GM23338 (cell line): ENCODE measurements at regions not wholly inside any gene's neighbourhood (a gene's known extent, or its start where the extent isn't known, plus 50 kb on each side); places are given as distances from the start of the nearest gene placed in this dataset.

Source experiments
- ATAC-seq: fragments of 200-7000 bp; cut with Tn5 transposase; 3 replicates; pipeline ENCODE4 v1.9.1; 2020
- DNase-seq: peaks from one replicate; pipeline ENCODE4 v3.0.0-alpha.2; 2015; ENCODE audit warnings: low spot score
- H2AFZ ChIP-seq: fragments of 200-600 bp; sonication (generic); 2 replicates; pipeline ENCODE4 v1.8.0; 2016; ENCODE audit warnings: antibody characterized with exemption, mild to moderate bottlenecking, moderate library complexity
- H3F3A ChIP-seq: fragments of 200-600 bp; sonication (generic); replicated peaks from 2 replicates; pipeline ENCODE4 v1.8.0; 2017; ENCODE audit warnings: antibody characterized with exemption, mixed run types, low read depth
- H3K27ac ChIP-seq: fragments of 200-600 bp; sonication (generic); 2 replicates; pipeline ENCODE4 v1.6.1; 2016; ENCODE audit warnings: low read depth
- H3K27me3 ChIP-seq: fragments of 200-600 bp; sonication (generic); 2 replicates; pipeline ENCODE4 v1.8.0; 2016; ENCODE audit warnings: mild to moderate bottlenecking, mixed run types, moderate library complexity; ENCODE audit not compliant: insufficient read depth
- H3K36me3 ChIP-seq: fragments of 200-600 bp; sonication (generic); 2 replicates; pipeline ENCODE4 v1.8.0; 2016; ENCODE audit warnings: mild to moderate bottlenecking; ENCODE audit not compliant: insufficient read depth
- H3K4me1 ChIP-seq: fragments of 200-600 bp; sonication (generic); 2 replicates; pipeline ENCODE4 v1.8.0; 2016; ENCODE audit warnings: mild to moderate bottlenecking, moderate library complexity; ENCODE audit not compliant: insufficient read depth
- H3K4me2 ChIP-seq: fragments of 200-600 bp; sonication (generic); 2 replicates; pipeline ENCODE4 v1.7.1; 2017; ENCODE audit warnings: mixed run types
- H3K4me3 ChIP-seq: fragments of 200-600 bp; sonication (generic); 2 replicates; pipeline ENCODE4 v1.6.1; 2016; ENCODE audit warnings: mixed run types
- H3K79me2 ChIP-seq: fragments of 200-600 bp; sonication (generic); replicated peaks from 2 replicates; pipeline ENCODE4 v1.8.0; 2017; ENCODE audit warnings: mild to moderate bottlenecking; ENCODE audit not compliant: insufficient read depth
- H3K9me2 ChIP-seq: fragments of 200-600 bp; sonication (generic); 2 replicates; pipeline ENCODE4 v1.8.0; 2017; ENCODE audit not compliant: insufficient read depth
- H4K20me1 ChIP-seq: fragments of 200-600 bp; sonication (generic); replicated peaks from 2 replicates; pipeline ENCODE4 v1.8.0; 2017; ENCODE audit warnings: mild to moderate bottlenecking; ENCODE audit not compliant: insufficient read depth
- H3K27ac Mint-ChIP-seq: 2 replicates; pipeline ENCODE4 v1.8.0; 2020; ENCODE audit warnings: inconsistent platforms, mild to moderate bottlenecking, moderate library complexity, mixed read lengths
- H3K27me3 Mint-ChIP-seq: 3 replicates; pipeline ENCODE4 v1.8.0; 2022; ENCODE audit warnings: low read depth, mild to moderate bottlenecking, moderate library complexity, mixed read lengths, inconsistent platforms; ENCODE audit not compliant: insufficient read depth, poor library complexity
- H3K36me3 Mint-ChIP-seq: 3 replicates; pipeline ENCODE4 v1.8.0; 2021; ENCODE audit warnings: low read depth, mild to moderate bottlenecking, inconsistent platforms, moderate library complexity, mixed read lengths
- H3K4me1 Mint-ChIP-seq: 3 replicates; pipeline ENCODE4 v1.8.0; 2020; ENCODE audit warnings: mild to moderate bottlenecking, inconsistent platforms, mixed read lengths
- H3K4me3 Mint-ChIP-seq: 3 replicates; pipeline ENCODE4 v1.8.0; 2021; ENCODE audit warnings: moderate library complexity, mild to moderate bottlenecking, inconsistent platforms, mixed read lengths
- H3K9me3 Mint-ChIP-seq: 3 replicates; pipeline ENCODE4 v1.8.0; 2020; ENCODE audit warnings: moderate library complexity, mild to moderate bottlenecking, inconsistent platforms, mixed read lengths
- CREB1 ChIP-seq: fragments of 250-450 bp; sonication (Bioruptor Pico); IDR thresholded peaks from 2 replicates; pipeline ENCODE4 v1.5.0; 2020; ENCODE audit warnings: low read depth, mild to moderate bottlenecking, moderate library complexity
- ETS1 ChIP-seq: IDR thresholded peaks from 2 replicates; pipeline ENCODE4 v1.6.1; 2016; ENCODE audit warnings: antibody characterized with exemption
- EZH2 ChIP-seq: fragments of 200-600 bp; sonication (generic); IDR thresholded peaks from one replicate; pipeline ENCODE4 v1.8.0; 2017; ENCODE audit warnings: antibody characterized with exemption, mild to moderate bottlenecking, low read depth; ENCODE audit not compliant: unreplicated experiment
- EZH2phosphoT487 ChIP-seq: fragments of 200-600 bp; sonication (generic); IDR thresholded peaks from one replicate; pipeline ENCODE4 v1.8.1; 2018; ENCODE audit warnings: antibody characterized with exemption; ENCODE audit not compliant: unreplicated experiment
- JUNB ChIP-seq: IDR thresholded peaks from one replicate; pipeline ENCODE4 v1.6.1; 2016; ENCODE audit warnings: antibody characterized with exemption; ENCODE audit not compliant: unreplicated experiment
- NANOG ChIP-seq: IDR thresholded peaks from 2 replicates; pipeline ENCODE4 v1.6.1; 2016; ENCODE audit warnings: antibody characterized with exemption, borderline replicate concordance
- POLR2AphosphoS5 ChIP-seq: IDR thresholded peaks from 2 replicates; pipeline ENCODE4 v1.6.1; 2016; ENCODE audit warnings: antibody characterized with exemption, low read depth
- REST ChIP-seq: IDR thresholded peaks from one replicate; pipeline ENCODE4 v1.6.1; 2018; ENCODE audit warnings: antibody characterized with exemption; ENCODE audit not compliant: unreplicated experiment
- STAT1 ChIP-seq: IDR thresholded peaks from one replicate; pipeline ENCODE4 v1.6.1; 2016; ENCODE audit warnings: antibody characterized with exemption; ENCODE audit not compliant: unreplicated experiment
- ZNF114 ChIP-seq: fragments of 250-450 bp; sonication (Bioruptor Pico); IDR thresholded peaks from 2 replicates; pipeline ENCODE4 v1.5.0; 2020; ENCODE audit warnings: mild to moderate bottlenecking, moderate library complexity
- ZNF331 ChIP-seq: fragments of 250-450 bp; sonication (Bioruptor Pico); IDR thresholded peaks from 2 replicates; pipeline ENCODE4 v1.5.0; 2020; ENCODE audit warnings: low read depth, mild to moderate bottlenecking, moderate library complexity
- ZNF462 ChIP-seq: fragments of 250-450 bp; sonication (Bioruptor Pico); IDR thresholded peaks from 2 replicates; pipeline ENCODE4 v1.5.0; 2020; ENCODE audit warnings: mild to moderate bottlenecking, moderate library complexity
- TF ChIP-seq, protein P1 (sequence below), 2 experiments: fragments of 200-600 bp in 1 of 2; sonication (generic) in 1 of 2; conservative IDR thresholded peaks; 2 replicates each; pipeline versions ENCODE4 v1.5.1 to v1.6.1; 2016 to 2017; ENCODE audit warnings: antibody characterized with exemption in 2 of 2, low read depth in 2 of 2, mild to moderate bottlenecking in 2 of 2, moderate library complexity in 1 of 2

- no peak for ATAC-seq
- H3F3A ChIP-seq = no peaks in the 10 kb centered on the region
- no peaks in the 10 kb centered on the region for H3K79me2 ChIP-seq
- H3K36me3 ChIP-seq = no peaks in the 10 kb centered on the region
- no peak overlapping the region for H2AFZ ChIP-seq
- DNase-seq = peak; percentile 41
- no peaks in the 10 kb centered on the region for H3K27me3 ChIP-seq
- no peak overlapping the region for H3K27ac ChIP-seq
- Mint-ChIP-seq H3K4me3 (no peak overlapping the region), H3K9me3 (peaks cover 57% of the 10 kb centered on the region), H3K4me1 (peaks cover 17% of the 10 kb centered on the region; the same call in 2 of the 3 replicates), H3K27me3 (peaks cover 6% of the 10 kb centered on the region), H3K36me3 (peaks cover 79% of the 10 kb centered on the region), H3K27ac (no peak overlapping the region)
- TF ChIP-seq NANOG = no peak
- TF ChIP-seq REST = no peak
- TF ChIP-seq ZNF331 (CRISPR knock-in tag) = no peak
- no peak for TF ChIP-seq EZH2
- TF ChIP-seq EZH2phosphoT487 = no peak
- TF ChIP-seq STAT1 = no peak
- TF ChIP-seq, protein P1, sequence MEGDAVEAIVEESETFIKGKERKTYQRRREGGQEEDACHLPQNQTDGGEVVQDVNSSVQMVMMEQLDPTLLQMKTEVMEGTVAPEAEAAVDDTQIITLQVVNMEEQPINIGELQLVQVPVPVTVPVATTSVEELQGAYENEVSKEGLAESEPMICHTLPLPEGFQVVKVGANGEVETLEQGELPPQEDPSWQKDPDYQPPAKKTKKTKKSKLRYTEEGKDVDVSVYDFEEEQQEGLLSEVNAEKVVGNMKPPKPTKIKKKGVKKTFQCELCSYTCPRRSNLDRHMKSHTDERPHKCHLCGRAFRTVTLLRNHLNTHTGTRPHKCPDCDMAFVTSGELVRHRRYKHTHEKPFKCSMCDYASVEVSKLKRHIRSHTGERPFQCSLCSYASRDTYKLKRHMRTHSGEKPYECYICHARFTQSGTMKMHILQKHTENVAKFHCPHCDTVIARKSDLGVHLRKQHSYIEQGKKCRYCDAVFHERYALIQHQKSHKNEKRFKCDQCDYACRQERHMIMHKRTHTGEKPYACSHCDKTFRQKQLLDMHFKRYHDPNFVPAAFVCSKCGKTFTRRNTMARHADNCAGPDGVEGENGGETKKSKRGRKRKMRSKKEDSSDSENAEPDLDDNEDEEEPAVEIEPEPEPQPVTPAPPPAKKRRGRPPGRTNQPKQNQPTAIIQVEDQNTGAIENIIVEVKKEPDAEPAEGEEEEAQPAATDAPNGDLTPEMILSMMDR (conservative IDR thresholded peaks at IDR 0.05; ENCODE audit: low read depth in 2 of 2) = no peak
- no peak for TF ChIP-seq ZNF462 (CRISPR knock-in tag)
- TF ChIP-seq ETS1 = no peak
- TF ChIP-seq POLR2AphosphoS5 = no peak
- TF ChIP-seq JUNB = no peak
- no peak for TF ChIP-seq CREB1 (CRISPR knock-in tag)
- no peak for TF ChIP-seq ZNF114 (CRISPR knock-in tag)
- H3K4me3 ChIP-seq = no peak overlapping the region
- no peaks in the 10 kb centered on the region for H3K9me2 ChIP-seq
- no peaks in the 10 kb centered on the region for H3K4me1 ChIP-seq
- H3K4me2 ChIP-seq = no peak overlapping the region
- no peaks in the 10 kb centered on the region for H4K20me1 ChIP-seq
Measured at GRCh38 chr13:99760456-99760855, 211.1 kb downstream of the ZIC5 start.
